Keratinocyte (primary cell): ENCODE measurements at regions not wholly inside any gene's neighbourhood (a gene's known extent, or its start where the extent isn't known, plus 50 kb on each side); places are given as distances from the start of the nearest gene placed in this dataset.
"Not testable (repeated sequence)": the region's sequence is repeated elsewhere in the genome, so short reads cannot be mapped to it uniquely, and the experiment has no call there.

Experiments
- DNase-seq: peaks from one replicate; pipeline ENCODE4 v3.0.0-alpha.2; 2011; ENCODE audit warnings: low read depth, missing footprints, low spot score
- FAIRE-seq: peaks from 2 replicates; lab custom pipeline; 2011; peaks lifted over from hg19 to GRCh38; lab: Jason Lieb, UNC
- H2AFZ ChIP-seq: 2 replicates; pipeline ENCODE4 v1.6.0; 2012; ENCODE audit warnings: low read length, control low read depth, inconsistent platforms; ENCODE audit not compliant: control insufficient read depth
- H3K27ac ChIP-seq: 2 replicates; pipeline ENCODE4 v1.5.1; 2011; ENCODE audit warnings: low read length; ENCODE audit not compliant: control insufficient read depth, insufficient read depth
- H3K27me3 ChIP-seq: 3 replicates; pipeline ENCODE4 v1.6.0; 2011; ENCODE audit warnings: low read length; ENCODE audit not compliant: control insufficient read depth, insufficient read depth; ENCODE audit errors: extremely low read depth
- H3K36me3 ChIP-seq, 2 experiments: 2 replicates in 1 of 2; 3 replicates in 1 of 2; pipeline ENCODE4 v1.5.1; 2011; ENCODE audit warnings: low read length in 2 of 2, mild to moderate bottlenecking in 1 of 2; ENCODE audit not compliant: control insufficient read depth in 2 of 2, insufficient read depth in 2 of 2; ENCODE audit errors: extremely low read depth in 1 of 2
- H3K4me1 ChIP-seq: 3 replicates; pipeline ENCODE4 v1.5.1; 2011; ENCODE audit warnings: low read length; ENCODE audit not compliant: control insufficient read depth, insufficient read depth; ENCODE audit errors: extremely low read depth
- H3K4me2 ChIP-seq: 3 replicates; pipeline ENCODE4 v1.6.0; 2011; ENCODE audit warnings: low read depth, low read length; ENCODE audit not compliant: control insufficient read depth, insufficient read depth; ENCODE audit errors: extremely low read depth
- H3K4me3 ChIP-seq, 3 experiments: fragments of 200-600 bp in 1 of 3; sonication (generic) in 1 of 3; 2 replicates in 2 of 3; 3 replicates in 1 of 3; pipeline ENCODE4 v1.5.1; 2011 to 2016; ENCODE audit warnings: low read length in 3 of 3, mild to moderate bottlenecking in 3 of 3, control low read depth in 2 of 3, inconsistent platforms in 1 of 3, low read depth in 1 of 3, mixed read lengths in 1 of 3, mixed run types in 1 of 3, moderate library complexity in 1 of 3; ENCODE audit not compliant: control insufficient read depth in 2 of 3, insufficient read depth in 2 of 3; ENCODE audit errors: extremely low read depth in 1 of 3
- H3K79me2 ChIP-seq: 2 replicates; pipeline ENCODE4 v1.6.0; 2012; ENCODE audit warnings: low read length; ENCODE audit not compliant: control insufficient read depth, insufficient read depth
- H3K9ac ChIP-seq: 3 replicates; pipeline ENCODE4 v1.6.0; 2011; ENCODE audit warnings: low read length; ENCODE audit not compliant: control insufficient read depth, insufficient read depth; ENCODE audit errors: extremely low read depth
- H3K9me1 ChIP-seq: 3 replicates; pipeline ENCODE4 v1.6.0; 2011; ENCODE audit warnings: low read length; ENCODE audit not compliant: control insufficient read depth, insufficient read depth; ENCODE audit errors: extremely low read depth
- H3K9me3 ChIP-seq: 2 replicates; pipeline ENCODE4 v1.5.1; 2012; ENCODE audit warnings: low read depth, low read length; ENCODE audit not compliant: control insufficient read depth
- H4K20me1 ChIP-seq: 3 replicates; pipeline ENCODE4 v1.6.0; 2011; ENCODE audit warnings: low read length; ENCODE audit not compliant: control insufficient read depth, insufficient read depth; ENCODE audit errors: extremely low read depth
- CTCF ChIP-seq, 3 experiments: IDR thresholded peaks in 1 of 3; conservative IDR thresholded peaks in 1 of 3; optimal IDR thresholded peaks in 1 of 3; 2 replicates in 2 of 3; 3 replicates in 1 of 3; pipeline versions ENCODE3 to v1.5.1; 2011; ENCODE audit warnings: low read length in 3 of 3, mild to moderate bottlenecking in 3 of 3, moderate library complexity in 2 of 3, control low read depth in 1 of 3, inconsistent platforms in 1 of 3; ENCODE audit not compliant: insufficient read depth in 2 of 3; ENCODE audit errors: extremely low read depth in 1 of 3
- EZH2 ChIP-seq: IDR thresholded peaks from one replicate; pipeline ENCODE4 v1.6.1; 2012; ENCODE audit warnings: inconsistent platforms, mild to moderate bottlenecking, low read length, moderate library complexity
- dilution Hi-C: fragments of 300-500 bp; cut with MboI; formaldehyde crosslinking; loops from one replicate; pipeline ENCODE4 v1.7.0; 2020; ENCODE audit warnings: low sequenced_read_pairs; ENCODE audit not compliant: extremely low pct_ligation_motif_present

GRCh38 chr2:125656190-125656589 lies 999.8 kb upstream of the GYPC start:
- DNase-seq, result no peak
- Histone ChIP-seq H3K27ac (no peak overlapping the region), H3K79me2 (no peaks in the 10 kb centered on the region), H3K36me3 (no peaks in the 10 kb centered on the region), H3K9ac (no peak overlapping the region), H4K20me1 (no peaks in the 10 kb centered on the region), H2AFZ (no peak overlapping the region), H3K9me1 (no peaks in the 10 kb centered on the region), H3K4me3 (no peak overlapping the region), H3K27me3 (no peaks in the 10 kb centered on the region), H3K4me1 (no peaks in the 10 kb centered on the region), H3K9me3 (no peaks in the 10 kb centered on the region), H3K4me2 (no peak overlapping the region)
- TF ChIP-seq CTCF (optimal IDR thresholded peaks at IDR 0.05 in 1 of 3, IDR thresholded peaks at IDR 0.05 in 1 of 3, conservative IDR thresholded peaks at IDR 0.05 in 1 of 3; ENCODE audit: extremely low read depth in 1 of 3, insufficient read depth in 2 of 3, low read length in 3 of 3), result no peak
- no peak for TF ChIP-seq EZH2
- FAIRE-seq, result no peak
- dilution Hi-C loops, result no loop called here

GRCh38 chr2:125658583-125658982 lies 997.4 kb upstream of the GYPC start:
- peaks cover 3% of the 10 kb centered on the region for H3K9me3 ChIP-seq
- H3K9me1 ChIP-seq, result no peaks in the 10 kb centered on the region
- no peak overlapping the region for H2AFZ ChIP-seq
- H3K27ac ChIP-seq, result no peak overlapping the region
- no peak for FAIRE-seq
- TF ChIP-seq EZH2, result no peak
- TF ChIP-seq CTCF (optimal IDR thresholded peaks at IDR 0.05 in 1 of 3, IDR thresholded peaks at IDR 0.05 in 1 of 3, conservative IDR thresholded peaks at IDR 0.05 in 1 of 3; ENCODE audit: extremely low read depth in 1 of 3, insufficient read depth in 2 of 3, low read length in 3 of 3), result no peak
- H3K4me3 ChIP-seq, result no peak overlapping the region
- no peaks in the 10 kb centered on the region for H3K27me3 ChIP-seq
- H3K4me2 ChIP-seq, result no peak overlapping the region
- no peaks in the 10 kb centered on the region for H3K4me1 ChIP-seq
- no peaks in the 10 kb centered on the region for H3K36me3 ChIP-seq
- no peak for DNase-seq
- H3K9ac ChIP-seq, result no peak overlapping the region
- no peaks in the 10 kb centered on the region for H4K20me1 ChIP-seq
- dilution Hi-C loops, result no loop called here
- no peaks in the 10 kb centered on the region for H3K79me2 ChIP-seq

- FAIRE-seq, H3K9me3 ChIP-seq, H2AFZ ChIP-seq, H3K9ac ChIP-seq, H3K9me1 ChIP-seq, H3K27me3 ChIP-seq, H4K20me1 ChIP-seq, H3K4me3 ChIP-seq, H3K27ac ChIP-seq, DNase-seq, H3K4me1 ChIP-seq, H3K36me3 ChIP-seq, dilution Hi-C loops, H3K79me2 ChIP-seq, H3K4me2 ChIP-seq: not testable (repeated sequence)
These were observed 995.6 kb upstream of the GYPC start for GRCh38 chr2:125660369-125660768.
